22Rv1 (cell line): ENCODE measurements at regions not wholly inside any gene's neighbourhood (a gene's known extent, or its start where the extent isn't known, plus 50 kb on each side); places are given as distances from the start of the nearest gene placed in this dataset.

Source experiments
- H3K27ac ChIP-seq: fragments of 450-650 bp; 2 replicates; pipeline ENCODE4 v1.5.1; 2017
- CTCF ChIP-seq: fragments of 450-650 bp; IDR thresholded peaks from 2 replicates; pipeline ENCODE4 v1.5.1; 2017; ENCODE audit warnings: mild to moderate bottlenecking
- ZFX ChIP-seq: fragments of 450-650 bp; IDR thresholded peaks from 2 replicates; pipeline ENCODE4 v1.6.1; 2017; ENCODE audit warnings: antibody characterized with exemption, borderline replicate concordance

DNA sequence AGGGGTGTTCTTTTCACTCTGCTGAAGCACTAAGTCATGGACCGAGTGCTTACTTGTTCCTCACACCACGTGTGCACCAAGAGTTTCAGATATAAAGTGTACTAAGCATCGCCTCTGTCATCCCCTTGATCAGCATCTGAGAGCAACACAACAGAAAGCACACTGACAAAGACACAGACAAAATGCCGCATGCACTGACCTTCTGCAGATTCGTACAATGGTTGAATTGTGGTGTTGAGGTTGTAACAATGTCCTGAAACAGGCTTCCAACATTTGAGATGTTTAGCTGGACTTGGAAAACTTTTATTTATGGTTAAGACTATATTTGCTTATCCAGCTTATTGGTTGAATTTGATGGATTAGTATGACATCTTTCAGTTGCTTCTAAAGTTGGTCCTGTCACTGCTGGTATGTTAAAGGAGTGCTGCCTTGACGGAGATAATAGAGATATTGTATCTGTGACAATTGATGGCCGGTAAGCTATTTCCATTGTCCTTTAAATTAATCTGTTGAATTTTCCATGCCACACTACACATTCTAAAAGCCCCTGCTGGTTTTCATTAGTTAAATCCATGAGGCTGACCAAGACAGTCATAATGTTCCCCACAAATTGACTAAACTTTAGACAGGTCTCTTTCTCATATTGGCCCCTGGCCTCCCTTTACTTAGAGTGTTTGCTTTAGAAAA, 99.9 kb downstream of the CBLN2 start:
- H3K27ac ChIP-seq, result no peak overlapping the region
- no peak for TF ChIP-seq CTCF
- TF ChIP-seq ZFX, result no peak

DNA sequence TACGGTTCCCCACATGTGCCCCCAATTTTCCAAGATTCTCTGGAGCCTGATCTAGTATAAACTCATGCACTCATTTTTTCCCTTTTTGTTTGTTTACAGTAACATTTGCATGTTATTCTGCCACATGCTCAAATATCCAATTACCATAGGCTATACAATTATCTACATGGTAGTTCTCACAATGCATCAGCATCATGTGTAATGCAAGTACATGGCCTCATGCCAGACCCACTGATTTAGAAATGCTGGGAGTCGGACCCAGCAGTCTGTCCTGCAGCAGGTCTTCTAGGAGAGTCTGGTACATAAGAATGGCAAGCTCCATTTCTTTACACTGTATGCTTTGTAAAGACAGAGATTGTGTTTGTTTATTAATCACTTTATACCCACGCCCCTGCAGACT, 107.7 kb downstream of the CBLN2 start:
- no peak for TF ChIP-seq CTCF
- TF ChIP-seq ZFX, result no peak
- no peak overlapping the region for H3K27ac ChIP-seq

DNA sequence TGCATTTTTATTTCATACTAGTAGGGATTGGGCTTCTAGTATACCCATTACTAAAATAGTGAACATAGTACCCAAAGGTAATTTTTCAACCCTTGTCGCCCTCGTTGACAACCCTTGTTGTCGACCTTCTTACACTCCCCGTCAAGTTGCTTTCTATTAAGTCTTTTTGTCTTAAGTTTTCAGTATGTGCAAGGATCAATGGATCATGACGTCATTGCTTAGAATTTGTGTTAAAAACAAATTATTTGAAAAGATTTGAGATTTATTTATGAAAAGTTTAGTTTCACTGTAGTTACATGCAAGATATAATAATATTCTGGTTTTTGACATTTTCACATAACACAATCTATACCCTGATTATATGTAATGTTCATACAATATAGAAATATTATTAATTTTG, 110.4 kb downstream of the CBLN2 start:
- no peak for TF ChIP-seq ZFX
- TF ChIP-seq CTCF, result no peak
- H3K27ac ChIP-seq, result no peak overlapping the region

DNA sequence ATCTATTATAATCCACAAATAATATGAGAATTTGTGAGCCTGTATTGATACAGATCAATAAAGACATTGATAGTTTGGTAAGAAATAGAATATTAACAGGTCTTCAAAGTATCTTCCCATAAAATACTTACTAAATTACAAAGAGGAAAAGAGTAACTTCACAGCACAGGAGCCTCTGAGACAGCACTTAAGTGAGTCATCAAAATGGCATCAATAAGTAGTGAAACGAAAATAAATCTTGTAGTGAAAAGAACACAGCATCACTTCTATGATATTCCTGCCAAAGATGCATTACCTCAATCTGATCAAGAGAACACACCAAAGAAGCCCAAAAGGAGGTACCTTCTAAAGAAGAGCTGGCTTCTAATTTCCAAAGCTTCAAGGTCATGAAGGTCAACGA, 116.4 kb downstream of the CBLN2 start:
- TF ChIP-seq ZFX (no peak), CTCF (no peak)
- H3K27ac ChIP-seq, result no peak overlapping the region

DNA sequence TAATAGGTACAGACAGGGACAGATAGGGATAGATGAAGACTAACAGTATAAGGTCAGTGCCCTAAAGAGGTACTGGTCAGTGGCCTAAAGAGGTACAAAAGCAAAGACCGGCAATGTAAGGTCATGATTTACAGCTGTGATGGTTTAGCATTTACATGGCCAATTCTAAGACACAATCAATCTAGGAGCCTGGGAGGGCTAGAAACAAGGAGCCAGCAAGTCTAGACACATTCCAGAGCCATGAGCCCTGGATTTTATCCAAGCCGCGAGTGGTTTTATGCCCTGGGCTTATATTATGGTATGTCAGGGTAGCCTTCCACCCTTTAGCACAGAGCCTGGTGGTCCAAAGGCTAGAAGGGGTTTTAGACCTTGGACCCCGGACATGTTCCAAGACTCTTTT, 124.2 kb downstream of the CBLN2 start:
- no peak overlapping the region for H3K27ac ChIP-seq
- TF ChIP-seq ZFX (no peak), CTCF (no peak)

GRCh38 chr18:72412927-72413326, 131.2 kb downstream of the CBLN2 start:
- TF ChIP-seq CTCF, result no peak
- no peak for TF ChIP-seq ZFX
- no peak overlapping the region for H3K27ac ChIP-seq

DNA sequence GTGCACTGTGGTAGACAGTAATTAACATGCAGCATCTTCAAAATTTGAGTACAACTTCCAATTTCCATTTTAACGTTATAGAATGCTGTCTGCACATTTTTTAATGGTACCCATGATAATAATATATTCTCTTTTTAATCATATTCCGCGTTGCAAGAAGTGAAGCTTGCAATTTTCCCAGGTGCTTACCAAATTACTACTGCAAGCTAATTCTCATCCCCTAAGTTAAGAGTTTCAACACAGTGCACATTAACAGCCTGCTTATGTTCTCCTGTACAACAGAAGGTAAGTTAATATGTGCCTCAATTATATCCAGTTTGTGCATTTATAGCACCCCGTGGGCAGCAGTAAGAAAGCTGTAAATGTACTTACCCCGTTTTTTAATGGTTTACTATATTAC, 132.9 kb downstream of the CBLN2 start:
- no peak overlapping the region for H3K27ac ChIP-seq
- TF ChIP-seq ZFX (no peak), CTCF (no peak)
